Sigmoid colon (tissue), 6 donors: ENCODE measurements at regions not wholly inside any gene's neighbourhood (a gene's known extent, or its start where the extent isn't known, plus 50 kb on each side); places are given as distances from the start of the nearest gene placed in this dataset.

Source experiments
- DNase-seq: peaks from one replicate; pipeline ENCODE4 v3.0.0-alpha.2; 2019
- H3K27ac ChIP-seq, 4 donors: fragments of 200-600 bp; sonication (generic); one replicate each; pipeline ENCODE4 v1.5.1; 2016 to 2019; ENCODE audit warnings: mild to moderate bottlenecking in 1 of 4
- H3K27me3 ChIP-seq, 3 donors: fragments of 200-600 bp; sonication (generic); one replicate each; pipeline ENCODE4 v1.5.1; 2019; ENCODE audit warnings: mild to moderate bottlenecking in 1 of 3
- H3K36me3 ChIP-seq, 4 donors: fragments of 200-600 bp; sonication (generic); one replicate each; pipeline ENCODE4 v1.5.1; 2016 to 2019
- H3K4me1 ChIP-seq, 4 donors: fragments of 200-600 bp; sonication (generic); one replicate each; pipeline ENCODE4 v1.5.1; 2017 to 2019
- H3K4me3 ChIP-seq, 4 donors: fragments of 200-600 bp; sonication (generic); one replicate each; pipeline ENCODE4 v1.5.1; 2017 to 2019; ENCODE audit warnings: mild to moderate bottlenecking in 2 of 4, moderate library complexity in 1 of 4
- H3K9me3 ChIP-seq, 4 donors: fragments of 200-600 bp in 3 of 4; sonication (generic) in 3 of 4; one replicate each; pipeline versions ENCODE4 v1.5.1 to v1.6.1; 2013 to 2019
- EP300 ChIP-seq, 4 donors: sonication (generic); formaldehyde crosslinking; IDR thresholded peaks; one replicate each; pipeline ENCODE4 v1.6.1; 2017; ENCODE audit warnings: antibody characterized with exemption in 4 of 4
- POLR2A ChIP-seq, 2 donors: fragments of 450-650 bp; IDR thresholded peaks; one replicate each; pipeline ENCODE4 v1.6.1; 2016; ENCODE audit warnings: antibody characterized with exemption in 2 of 2, mild to moderate bottlenecking in 2 of 2, moderate library complexity in 2 of 2
- POLR2AphosphoS5 ChIP-seq, 4 donors: sonication (generic); formaldehyde crosslinking; IDR thresholded peaks; one replicate each; pipeline ENCODE4 v1.6.1; 2017; ENCODE audit warnings: antibody characterized with exemption in 4 of 4
- WGBS, 2 donors: extraction: QIAGEN DNeasy Blood & Tissue Kit; methylation state at CpG; one replicate each; pipeline ENCODE4 v1.1.7; 2013; 5-methylcytosine and 5-hydroxymethylcytosine counted together
- intact Hi-C: fragments of 100-400 bp; cut with DNase I; formaldehyde crosslinking; loops from one replicate; pipeline ENCODE4 v1.15.1; 2023
- TF ChIP-seq, protein P1 (sequence below), 4 experiments: fragments of 450-650 bp in 3 of 4; fragments of 200-600 bp in 1 of 4; IDR thresholded peaks; one replicate each; pipeline ENCODE4 v1.5.1; 2016 to 2019; ENCODE audit warnings: antibody characterized with exemption in 4 of 4, mild to moderate bottlenecking in 3 of 4, moderate library complexity in 2 of 4
- donor health status: healthy with polysubstance abuse.
- donor health status: healthy.

DNA sequence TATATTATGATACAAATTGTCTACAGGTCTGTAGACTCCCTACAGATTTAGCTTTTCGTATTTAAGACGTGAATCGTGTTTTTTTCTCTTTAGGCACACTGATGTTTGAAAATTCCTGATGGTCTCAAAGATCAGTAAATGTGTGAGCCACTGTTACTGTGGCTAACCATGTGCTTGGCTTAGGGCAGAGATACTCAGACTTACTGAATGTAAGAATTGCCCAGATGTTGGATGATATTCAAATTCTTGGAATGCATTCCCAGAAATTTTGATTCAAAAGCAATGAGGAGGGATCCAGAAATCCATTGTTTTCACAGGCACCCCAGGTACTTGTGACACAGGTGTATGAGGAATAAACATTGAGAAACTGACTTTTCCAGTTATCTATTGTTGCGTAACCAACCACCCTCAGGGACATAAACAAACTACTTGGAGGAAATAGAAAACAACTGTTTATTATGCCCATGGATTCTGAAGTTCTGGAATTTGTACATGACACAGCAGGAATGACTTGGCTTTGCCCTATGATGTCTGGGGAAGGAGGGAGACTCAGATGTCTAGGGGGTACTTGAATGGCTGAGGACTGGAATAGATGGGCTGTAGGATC lies 339.6 kb upstream of the CITED2 start:
- DNase-seq: no peak
- H3K4me3 ChIP-seq: no peak overlapping the region
- H3K36me3 ChIP-seq: no peaks in the 10 kb centered on the region
- TF ChIP-seq EP300 (IDR thresholded peaks at IDR 0.05) (no peak), POLR2AphosphoS5 (IDR thresholded peaks at IDR 0.05) (no peak), POLR2A (IDR thresholded peaks at IDR 0.05) (no peak)
- no peak overlapping the region for H3K27ac ChIP-seq
- H3K27me3 ChIP-seq: no peaks in the 10 kb centered on the region
- peaks cover 0 to 14% (median 7%) of the 10 kb centered on the region in 4 donors for H3K4me1 ChIP-seq
- intact Hi-C loops: no loop called here
- 91 to 94% methylated on average over 4 of the region's 4 CpGs for WGBS, 2 donors
- no peaks in the 10 kb centered on the region for H3K9me3 ChIP-seq

DNA sequence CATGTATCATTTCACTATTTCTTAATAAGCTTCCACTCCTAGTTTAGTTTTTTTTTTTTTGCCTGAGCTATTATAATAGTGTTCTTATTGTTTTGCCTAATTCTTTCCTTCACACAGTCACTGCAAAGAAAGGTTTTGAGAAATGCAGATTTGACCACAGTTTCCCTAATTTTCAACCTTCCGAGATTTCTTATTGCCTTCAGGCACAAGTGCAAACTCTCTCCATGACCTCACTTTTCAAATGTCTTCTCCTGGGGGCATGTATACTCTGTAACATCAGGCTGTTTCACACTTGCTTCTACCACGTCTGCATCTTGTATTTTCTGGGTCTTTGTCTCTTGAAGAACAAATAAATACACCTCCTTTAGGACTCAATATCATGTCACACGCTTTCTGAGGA lies 339.0 kb upstream of the CITED2 start:
- DNase-seq: no peak
- 87 to 88% methylated on average over 3 of the region's 3 CpGs for WGBS, 2 donors
- no peak overlapping the region for H3K27ac ChIP-seq
- no peaks in the 10 kb centered on the region for H3K36me3 ChIP-seq
- no peaks in the 10 kb centered on the region for H3K9me3 ChIP-seq
- intact Hi-C loops: no loop called here
- TF ChIP-seq, protein P1, sequence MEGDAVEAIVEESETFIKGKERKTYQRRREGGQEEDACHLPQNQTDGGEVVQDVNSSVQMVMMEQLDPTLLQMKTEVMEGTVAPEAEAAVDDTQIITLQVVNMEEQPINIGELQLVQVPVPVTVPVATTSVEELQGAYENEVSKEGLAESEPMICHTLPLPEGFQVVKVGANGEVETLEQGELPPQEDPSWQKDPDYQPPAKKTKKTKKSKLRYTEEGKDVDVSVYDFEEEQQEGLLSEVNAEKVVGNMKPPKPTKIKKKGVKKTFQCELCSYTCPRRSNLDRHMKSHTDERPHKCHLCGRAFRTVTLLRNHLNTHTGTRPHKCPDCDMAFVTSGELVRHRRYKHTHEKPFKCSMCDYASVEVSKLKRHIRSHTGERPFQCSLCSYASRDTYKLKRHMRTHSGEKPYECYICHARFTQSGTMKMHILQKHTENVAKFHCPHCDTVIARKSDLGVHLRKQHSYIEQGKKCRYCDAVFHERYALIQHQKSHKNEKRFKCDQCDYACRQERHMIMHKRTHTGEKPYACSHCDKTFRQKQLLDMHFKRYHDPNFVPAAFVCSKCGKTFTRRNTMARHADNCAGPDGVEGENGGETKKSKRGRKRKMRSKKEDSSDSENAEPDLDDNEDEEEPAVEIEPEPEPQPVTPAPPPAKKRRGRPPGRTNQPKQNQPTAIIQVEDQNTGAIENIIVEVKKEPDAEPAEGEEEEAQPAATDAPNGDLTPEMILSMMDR (IDR thresholded peaks at IDR 0.05): no peak
- TF ChIP-seq POLR2AphosphoS5 (IDR thresholded peaks at IDR 0.05) (no peak), EP300 (IDR thresholded peaks at IDR 0.05) (no peak), POLR2A (IDR thresholded peaks at IDR 0.05) (no peak)
- H3K4me3 ChIP-seq: no peak overlapping the region
- H3K27me3 ChIP-seq: no peaks in the 10 kb centered on the region
- H3K4me1 ChIP-seq: peaks cover 0 to 20% (median 13%) of the 10 kb centered on the region in 4 donors

DNA sequence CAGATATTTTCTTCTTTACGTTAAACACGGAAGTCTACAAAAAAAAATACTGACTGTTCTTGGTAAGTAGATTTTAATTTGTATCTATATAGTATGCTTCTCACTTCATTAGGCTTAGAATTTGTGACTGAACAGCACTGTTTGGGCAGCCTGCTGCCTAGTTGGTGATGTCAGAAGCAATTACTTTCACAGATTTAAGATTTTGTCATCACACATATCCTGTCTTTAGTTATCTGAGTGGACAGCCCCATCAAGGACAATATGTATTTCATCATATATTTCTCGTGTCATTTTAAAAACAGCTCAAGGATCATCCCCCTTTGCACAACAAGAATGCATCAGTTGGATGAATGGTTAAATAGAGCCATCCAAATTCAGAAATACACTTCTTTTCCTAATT lies 338.4 kb upstream of the CITED2 start:
- no peaks in the 10 kb centered on the region for H3K27me3 ChIP-seq
- no peak for DNase-seq
- WGBS, 2 donors: 65 to 84% methylated on average over 3 of the region's 3 CpGs
- H3K36me3 ChIP-seq: no peaks in the 10 kb centered on the region
- H3K27ac ChIP-seq: no peak overlapping the region
- peaks cover 0 to 26% (median 19%) of the 10 kb centered on the region in 4 donors for H3K4me1 ChIP-seq
- no peaks in the 10 kb centered on the region for H3K9me3 ChIP-seq
- intact Hi-C loops: no loop called here
- no peak overlapping the region for H3K4me3 ChIP-seq
- TF ChIP-seq EP300 (IDR thresholded peaks at IDR 0.05): no peak
- TF ChIP-seq POLR2AphosphoS5 (IDR thresholded peaks at IDR 0.05): no peak
- TF ChIP-seq, protein P1 (IDR thresholded peaks at IDR 0.05): no peak
- no peak for TF ChIP-seq POLR2A (IDR thresholded peaks at IDR 0.05)

DNA sequence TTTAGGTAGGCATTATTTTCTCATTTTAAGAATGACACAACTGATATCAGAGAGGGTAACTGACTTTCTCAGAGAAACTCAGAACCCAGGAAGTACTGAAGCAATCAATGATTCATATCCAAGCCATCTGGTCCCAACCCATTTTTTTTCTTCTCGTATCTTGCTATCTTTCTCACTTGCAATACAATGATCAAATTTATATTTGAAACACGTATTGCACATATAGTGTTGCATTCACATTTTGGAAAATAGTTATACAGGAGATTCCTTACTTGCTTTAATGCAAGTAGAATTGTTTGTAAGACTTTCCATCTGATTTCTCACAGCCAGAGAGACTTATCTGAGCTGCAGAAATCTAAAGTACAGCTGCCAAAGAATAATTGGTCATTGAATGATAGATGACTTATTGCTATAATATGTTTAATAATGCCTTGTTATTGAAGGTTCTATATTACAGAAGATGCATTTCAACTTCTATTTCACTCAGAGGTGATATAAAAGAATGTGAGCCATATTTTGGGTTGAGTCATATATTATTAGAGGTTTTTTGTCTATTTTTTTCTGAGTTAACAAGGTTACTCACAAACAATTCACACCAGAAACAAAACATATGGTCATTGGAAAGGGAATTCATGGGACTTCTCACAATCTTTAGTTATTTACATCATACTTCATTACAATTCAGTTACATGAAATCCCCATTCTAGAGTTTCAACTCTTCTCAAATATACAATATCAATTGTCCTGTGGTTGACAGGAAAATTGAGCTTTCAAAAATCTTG lies 337.5 kb upstream of the CITED2 start:
- intact Hi-C loops: no loop called here
- H3K27ac ChIP-seq: no peak overlapping the region
- TF ChIP-seq POLR2A (IDR thresholded peaks at IDR 0.05): no peak
- no peak overlapping the region for H3K4me3 ChIP-seq
- no peaks in the 10 kb centered on the region for H3K36me3 ChIP-seq
- 62 to 80% methylated on average over 2 of the region's 2 CpGs for WGBS, 2 donors
- H3K27me3 ChIP-seq: no peaks in the 10 kb centered on the region
- no peak for DNase-seq
- peaks cover 0 to 34% (median 27%) of the 10 kb centered on the region in 4 donors for H3K4me1 ChIP-seq
- no peaks in the 10 kb centered on the region for H3K9me3 ChIP-seq

DNA sequence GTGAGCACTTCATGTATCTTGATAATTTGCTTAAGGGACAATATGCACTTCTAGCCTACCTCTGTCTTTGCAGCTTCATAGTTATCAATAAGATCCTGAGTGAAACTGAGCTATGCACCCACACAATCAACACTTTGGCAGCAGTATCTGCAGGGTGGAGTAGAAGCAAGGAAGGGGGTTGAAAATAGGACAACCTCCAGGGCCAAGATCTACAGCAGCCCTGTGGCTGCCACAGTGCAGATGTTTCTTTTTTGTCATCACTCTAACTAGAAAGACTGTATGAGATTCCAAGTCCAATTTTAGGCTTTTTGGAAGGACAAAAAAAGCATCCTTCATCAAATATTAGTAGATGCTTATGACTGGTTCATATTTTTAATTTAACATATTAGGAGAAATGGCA lies 336.1 kb upstream of the CITED2 start:
- DNase-seq: no peak
- TF ChIP-seq, protein P1 (IDR thresholded peaks at IDR 0.05): no peak
- TF ChIP-seq POLR2A (IDR thresholded peaks at IDR 0.05): no peak
- TF ChIP-seq POLR2AphosphoS5 (IDR thresholded peaks at IDR 0.05): no peak
- TF ChIP-seq EP300 (IDR thresholded peaks at IDR 0.05): no peak
- no peaks in the 10 kb centered on the region for H3K27me3 ChIP-seq
- H3K27ac ChIP-seq: no peak overlapping the region
- H3K36me3 ChIP-seq: no peaks in the 10 kb centered on the region
- intact Hi-C loops: no loop called here
- no peaks in the 10 kb centered on the region for H3K9me3 ChIP-seq
- no peak overlapping the region for H3K4me3 ChIP-seq
- peaks cover 0 to 39% (median 33%) of the 10 kb centered on the region in 4 donors for H3K4me1 ChIP-seq
